MM.1S (cell line): ENCODE measurements at regions not wholly inside any gene's neighbourhood (a gene's known extent, or its start where the extent isn't known, plus 50 kb on each side); places are given as distances from the start of the nearest gene placed in this dataset.

Source experiments
- DNase-seq: peaks from one replicate; pipeline ENCODE4 v3.0.0-alpha.2; 2015
- H2AFZ ChIP-seq: fragments of 300-600 bp; sonication (generic); 2 replicates; pipeline ENCODE4 v1.6.0; 2016; ENCODE audit warnings: antibody characterized with exemption, low read length
- H3F3A ChIP-seq: fragments of 300-600 bp; sonication (generic); 2 replicates; pipeline ENCODE4 v1.6.1; 2016; ENCODE audit warnings: mild to moderate bottlenecking, antibody characterized with exemption, low read length, moderate library complexity, mixed read lengths; ENCODE audit not compliant: insufficient read depth
- H3K27ac ChIP-seq: fragments of 300-600 bp; sonication (generic); 2 replicates; pipeline ENCODE4 v1.5.1; 2016; ENCODE audit warnings: mild to moderate bottlenecking, low read length
- H3K27me3 ChIP-seq: fragments of 300-600 bp; sonication (generic); replicated peaks from 2 replicates; pipeline ENCODE4 v1.6.0; 2016; ENCODE audit warnings: low read length; ENCODE audit not compliant: insufficient read depth
- H3K36me3 ChIP-seq: fragments of 300-600 bp; sonication (generic); replicated peaks from 2 replicates; pipeline ENCODE4 v1.6.1; 2016; ENCODE audit warnings: mild to moderate bottlenecking, low read length, mixed read lengths; ENCODE audit not compliant: insufficient read depth
- H3K4me1 ChIP-seq: fragments of 300-600 bp; sonication (generic); 2 replicates; pipeline ENCODE4 v1.6.1; 2016; ENCODE audit warnings: low read length, mixed read lengths
- H3K4me2 ChIP-seq: fragments of 300-600 bp; sonication (generic); 2 replicates; pipeline ENCODE4 v1.6.0; 2016; ENCODE audit warnings: low read depth, low read length
- H3K4me3 ChIP-seq: fragments of 300-600 bp; sonication (generic); 2 replicates; pipeline ENCODE4 v1.5.1; 2016; ENCODE audit warnings: low read length, mixed read lengths
- H3K79me2 ChIP-seq: fragments of 300-600 bp; sonication (generic); 2 replicates; pipeline ENCODE4 v1.6.1; 2016; ENCODE audit warnings: mixed run types, low read length, mixed read lengths
- H3K9ac ChIP-seq: fragments of 300-600 bp; sonication (generic); 2 replicates; pipeline ENCODE4 v1.6.1; 2016; ENCODE audit warnings: low read length, mixed read lengths
- H3K9me2 ChIP-seq: fragments of 300-600 bp; sonication (generic); replicated peaks from 2 replicates; pipeline ENCODE4 v1.6.1; 2016; ENCODE audit warnings: mild to moderate bottlenecking, low read length, mixed read lengths; ENCODE audit not compliant: insufficient read depth
- H3K9me3 ChIP-seq: fragments of 300-600 bp; sonication (generic); replicated peaks from 2 replicates; pipeline ENCODE4 v1.6.1; 2016; ENCODE audit warnings: mild to moderate bottlenecking, low read length, mixed read lengths; ENCODE audit not compliant: insufficient read depth
- H4K20me1 ChIP-seq: fragments of 300-600 bp; sonication (generic); 2 replicates; pipeline ENCODE4 v1.6.1; 2016; ENCODE audit warnings: mild to moderate bottlenecking, low read length, moderate library complexity, mixed read lengths; ENCODE audit not compliant: insufficient read depth
- EZH2 ChIP-seq: fragments of 300-600 bp; sonication (generic); optimal IDR thresholded peaks from 2 replicates; pipeline ENCODE3; 2017; ENCODE audit warnings: low read depth, mild to moderate bottlenecking, antibody characterized with exemption, low read length, mixed read lengths
- EZH2phosphoT487 ChIP-seq: fragments of 300-600 bp; sonication (generic); IDR thresholded peaks from 2 replicates; pipeline ENCODE4 v1.6.1; 2018; ENCODE audit warnings: antibody characterized with exemption, low read length
- TF ChIP-seq, protein P1 (sequence below): fragments of 300-600 bp; sonication (generic); IDR thresholded peaks from 2 replicates; pipeline ENCODE4 v1.5.1; 2016; ENCODE audit warnings: antibody characterized with exemption, low read length, mixed read lengths

DNA sequence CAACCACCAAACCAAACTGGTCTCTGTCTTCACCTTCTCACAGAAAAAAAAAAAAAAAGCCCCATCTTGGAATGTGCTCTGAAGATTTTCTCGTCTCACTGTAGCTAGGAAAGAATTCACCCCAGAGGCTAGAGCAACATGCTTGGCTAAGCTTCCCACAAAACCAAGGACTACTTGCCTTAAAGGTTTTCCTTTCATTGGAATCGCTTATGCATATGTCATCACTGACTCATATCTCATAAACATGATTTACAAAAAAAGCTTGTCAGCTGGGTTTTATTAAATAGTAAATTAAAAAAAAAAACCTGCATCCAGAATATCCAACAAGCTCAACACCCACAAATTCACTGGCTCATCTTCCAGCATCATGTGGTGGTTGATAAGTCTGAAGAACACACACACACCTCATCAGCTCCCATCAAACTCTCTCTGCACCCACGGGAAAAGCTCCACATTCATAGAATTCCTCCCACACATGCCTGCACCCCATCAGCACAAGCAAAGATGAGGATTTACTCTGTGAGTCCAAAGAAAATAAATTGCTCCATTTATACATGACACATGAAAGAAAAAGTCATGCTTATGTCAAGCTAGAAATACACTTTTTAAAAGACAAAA, 182.0 kb upstream of the TRIB2 start:
- H3F3A ChIP-seq = no peaks in the 10 kb centered on the region
- H4K20me1 ChIP-seq = no peaks in the 10 kb centered on the region
- no peaks in the 10 kb centered on the region for H3K9me3 ChIP-seq
- H2AFZ ChIP-seq = no peak overlapping the region
- TF ChIP-seq, protein P1, sequence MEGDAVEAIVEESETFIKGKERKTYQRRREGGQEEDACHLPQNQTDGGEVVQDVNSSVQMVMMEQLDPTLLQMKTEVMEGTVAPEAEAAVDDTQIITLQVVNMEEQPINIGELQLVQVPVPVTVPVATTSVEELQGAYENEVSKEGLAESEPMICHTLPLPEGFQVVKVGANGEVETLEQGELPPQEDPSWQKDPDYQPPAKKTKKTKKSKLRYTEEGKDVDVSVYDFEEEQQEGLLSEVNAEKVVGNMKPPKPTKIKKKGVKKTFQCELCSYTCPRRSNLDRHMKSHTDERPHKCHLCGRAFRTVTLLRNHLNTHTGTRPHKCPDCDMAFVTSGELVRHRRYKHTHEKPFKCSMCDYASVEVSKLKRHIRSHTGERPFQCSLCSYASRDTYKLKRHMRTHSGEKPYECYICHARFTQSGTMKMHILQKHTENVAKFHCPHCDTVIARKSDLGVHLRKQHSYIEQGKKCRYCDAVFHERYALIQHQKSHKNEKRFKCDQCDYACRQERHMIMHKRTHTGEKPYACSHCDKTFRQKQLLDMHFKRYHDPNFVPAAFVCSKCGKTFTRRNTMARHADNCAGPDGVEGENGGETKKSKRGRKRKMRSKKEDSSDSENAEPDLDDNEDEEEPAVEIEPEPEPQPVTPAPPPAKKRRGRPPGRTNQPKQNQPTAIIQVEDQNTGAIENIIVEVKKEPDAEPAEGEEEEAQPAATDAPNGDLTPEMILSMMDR = no peak
- no peak for TF ChIP-seq EZH2
- no peak for TF ChIP-seq EZH2phosphoT487
- no peak overlapping the region for H3K4me3 ChIP-seq
- H3K36me3 ChIP-seq = no peaks in the 10 kb centered on the region
- no peaks in the 10 kb centered on the region for H3K4me1 ChIP-seq
- DNase-seq = no peak
- H3K27ac ChIP-seq = no peak overlapping the region
- H3K4me2 ChIP-seq = no peak overlapping the region
- no peaks in the 10 kb centered on the region for H3K9me2 ChIP-seq
- H3K9ac ChIP-seq = no peak overlapping the region
- H3K79me2 ChIP-seq = no peaks in the 10 kb centered on the region
- H3K27me3 ChIP-seq = no peaks in the 10 kb centered on the region

DNA sequence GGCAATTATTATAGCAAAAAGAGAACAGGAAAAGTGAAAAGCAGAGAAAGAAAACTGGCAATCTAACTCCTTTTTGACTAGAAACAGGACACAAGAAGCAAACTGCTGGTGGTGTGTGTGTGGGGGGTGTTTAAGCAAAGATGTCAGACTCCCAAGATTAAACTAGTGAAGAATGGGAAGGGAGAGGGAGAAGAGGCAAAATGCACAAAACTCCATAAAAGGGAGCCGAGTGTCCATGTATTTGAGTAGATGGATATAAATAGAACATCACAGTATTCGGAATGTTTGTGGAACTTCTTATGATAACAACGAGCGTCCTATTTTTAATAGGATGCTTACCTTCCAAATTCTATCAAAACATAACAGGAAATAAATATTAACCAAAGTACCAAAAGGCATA, 179.8 kb upstream of the TRIB2 start:
- Histone ChIP-seq H3K9me3 (no peaks in the 10 kb centered on the region), H3K9me2 (no peaks in the 10 kb centered on the region), H3K9ac (no peak overlapping the region), H3K36me3 (no peaks in the 10 kb centered on the region), H3K4me1 (no peaks in the 10 kb centered on the region), H3K4me3 (no peak overlapping the region), H2AFZ (no peak overlapping the region), H3K4me2 (no peak overlapping the region), H3K79me2 (no peaks in the 10 kb centered on the region), H3K27me3 (no peaks in the 10 kb centered on the region), H3K27ac (no peak overlapping the region), H3F3A (no peaks in the 10 kb centered on the region), H4K20me1 (no peaks in the 10 kb centered on the region)
- TF ChIP-seq, protein P1 = no peak
- TF ChIP-seq EZH2phosphoT487 (no peak), EZH2 (no peak)
- DNase-seq = no peak

DNA sequence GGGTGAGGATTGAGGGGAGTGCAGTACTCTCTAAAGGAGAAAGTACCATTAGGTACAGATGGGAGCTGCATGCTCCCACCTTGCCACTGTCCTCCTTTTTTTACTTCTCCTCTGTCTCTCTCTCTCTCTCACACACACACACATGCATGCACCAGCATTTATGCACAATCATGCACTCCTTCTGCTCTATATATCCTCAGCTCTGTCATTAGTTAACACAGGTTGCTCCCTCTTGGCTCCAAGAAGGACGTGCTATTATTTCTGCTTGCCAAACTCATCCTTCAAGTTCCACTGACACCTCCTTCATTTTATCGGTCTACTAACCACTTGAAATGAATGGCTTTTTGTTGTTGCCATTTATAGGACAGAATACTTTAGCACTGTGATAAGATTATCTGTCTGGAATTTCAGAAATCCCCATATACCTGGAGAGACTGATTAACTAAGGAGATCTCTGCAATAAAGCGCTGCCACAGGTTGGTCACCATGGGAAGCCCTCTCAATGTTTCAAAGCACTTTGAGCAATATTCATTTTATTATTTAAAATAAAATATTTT, 178.5 kb upstream of the TRIB2 start:
- H3K79me2 ChIP-seq = no peaks in the 10 kb centered on the region
- H3K4me1 ChIP-seq = no peaks in the 10 kb centered on the region
- no peaks in the 10 kb centered on the region for H3K9me2 ChIP-seq
- no peak for DNase-seq
- no peaks in the 10 kb centered on the region for H3K36me3 ChIP-seq
- H3K4me3 ChIP-seq = no peak overlapping the region
- TF ChIP-seq EZH2phosphoT487 (no peak), EZH2 (no peak)
- TF ChIP-seq, protein P1 = no peak
- H3K27me3 ChIP-seq = no peaks in the 10 kb centered on the region
- H3K4me2 ChIP-seq = no peak overlapping the region
- H3K9me3 ChIP-seq = no peaks in the 10 kb centered on the region
- H3K9ac ChIP-seq = no peak overlapping the region
- no peak overlapping the region for H3K27ac ChIP-seq
- no peaks in the 10 kb centered on the region for H4K20me1 ChIP-seq
- no peak overlapping the region for H2AFZ ChIP-seq
- no peaks in the 10 kb centered on the region for H3F3A ChIP-seq
